ENCODE measurements at regions not wholly inside any gene's neighbourhood (a gene's known extent, or its start where the extent isn't known, plus 50 kb on each side); places are given as distances from the start of the nearest gene placed in this dataset.

DNA sequence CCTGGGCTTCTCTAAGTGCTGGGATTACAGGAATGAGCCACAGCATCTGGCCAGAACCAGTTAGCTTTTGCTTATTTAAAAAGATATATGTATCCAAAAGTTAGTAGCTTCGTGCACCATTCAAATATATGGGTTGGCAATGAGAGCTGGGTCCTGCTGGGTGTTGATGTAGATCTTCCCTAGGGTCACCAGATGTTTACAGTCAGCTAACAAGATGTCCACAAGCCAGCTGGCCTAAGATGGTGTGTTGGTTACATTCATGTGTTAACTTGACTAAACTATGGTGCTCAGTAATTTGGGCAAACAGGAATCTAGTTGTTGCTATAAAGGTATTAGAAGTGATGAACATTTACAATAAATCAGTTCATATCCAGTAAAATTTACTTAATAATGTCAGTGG, 948.6 kb upstream of the EDIL3 start:
- Histone ChIP-seq H3K27ac (ENCODE audit: extremely low read length, insufficient read depth, low read length) (no peak overlapping the region), H4K20me1 (ENCODE audit: insufficient read depth, low read length) (no peaks in the 10 kb centered on the region), H3K36me3 (replicated peaks in 1 of 2; ENCODE audit: control insufficient read depth in 1 of 2, insufficient read depth in 2 of 2, low read length in 2 of 2) (no peaks in the 10 kb centered on the region), H3K4me3 (replicated peaks in 1 of 3; ENCODE audit: insufficient read depth in 1 of 3, low read depth in 2 of 3, low read length in 3 of 3) (no peak overlapping the region), H3K79me2 (ENCODE audit: insufficient read depth, low read length) (no peaks in the 10 kb centered on the region), H3K27me3 (ENCODE audit: control insufficient read depth in 1 of 2, insufficient read depth in 2 of 2, low read length in 2 of 2) (no peaks in the 10 kb centered on the region), H3K9ac (ENCODE audit: insufficient read depth, low read depth, low read length) (no peak overlapping the region), H3K9me3 (ENCODE audit: low read length) (no peaks in the 10 kb centered on the region), H2AFZ (ENCODE audit: low read length) (no peak overlapping the region), H3K4me2 (ENCODE audit: low read depth, low read length) (no peak overlapping the region), H3K4me1 (ENCODE audit: insufficient read depth, low read length) (no peaks in the 10 kb centered on the region)
- CTCF ChIA-PET (ENCODE audit: low intra/inter-chr PET ratio, low total read pairs): no interaction called here
- TF ChIP-seq SATB2 (CRISPR knock-in tag; IDR thresholded peaks at IDR 0.05): no peak
- no peak for TF ChIP-seq SALL1 (CRISPR knock-in tag; IDR thresholded peaks at IDR 0.05)
- TF ChIP-seq ZNF142 (CRISPR knock-in tag; IDR thresholded peaks at IDR 0.05): no peak
- BruUV-seq (replicated peaks): no TSS peak
- in situ Hi-C loops (cut with HindIII; ENCODE audit: extremely low pct_ligation_motif_present, low pct_unique_long_range_greater_than_20kb) (no loop called here), intact Hi-C loops (cut with micrococcal nuclease; ENCODE audit: unreplicated experiment) (no loop called here)
- ATAC-seq: no peak
- no peak for FAIRE-seq
- POLR2A ChIA-PET: no interaction called here
- DNase-seq (ENCODE audit: low spot score): no peak
- WGBS (ENCODE audit: low lambda C conversion rate): 0% methylated on average over 1 of the region's 1 CpG

GRCh38 chr5:85337435-85337834, 952.8 kb upstream of the EDIL3 start:
- no peak overlapping the region for H3K27ac ChIP-seq (ENCODE audit: extremely low read length, insufficient read depth, low read length)
- no peaks in the 10 kb centered on the region for H4K20me1 ChIP-seq (ENCODE audit: insufficient read depth, low read length)
- POLR2A ChIA-PET: no interaction called here
- no peak overlapping the region for H2AFZ ChIP-seq (ENCODE audit: low read length)
- no TSS peak for BruUV-seq (replicated peaks)
- H3K36me3 ChIP-seq (replicated peaks in 1 of 2; ENCODE audit: control insufficient read depth in 1 of 2, insufficient read depth in 2 of 2, low read length in 2 of 2): no peaks in the 10 kb centered on the region
- no peaks in the 10 kb centered on the region for H3K9me3 ChIP-seq (ENCODE audit: low read length)
- no peak for FAIRE-seq
- no peak for DNase-seq (ENCODE audit: low spot score)
- intact Hi-C loops (cut with micrococcal nuclease; ENCODE audit: unreplicated experiment): no loop called here
- H3K4me3 ChIP-seq (replicated peaks in 1 of 3; ENCODE audit: insufficient read depth in 1 of 3, low read depth in 2 of 3, low read length in 3 of 3): no peak overlapping the region
- WGBS (ENCODE audit: low lambda C conversion rate): 4% methylated on average over 5 of the region's 5 CpGs
- H3K27me3 ChIP-seq (ENCODE audit: control insufficient read depth in 1 of 2, insufficient read depth in 2 of 2, low read length in 2 of 2): no peaks in the 10 kb centered on the region
- CTCF ChIA-PET (ENCODE audit: low intra/inter-chr PET ratio, low total read pairs): no interaction called here
- H3K9ac ChIP-seq (ENCODE audit: insufficient read depth, low read depth, low read length): no peak overlapping the region
- in situ Hi-C loops (cut with HindIII; ENCODE audit: extremely low pct_ligation_motif_present, low pct_unique_long_range_greater_than_20kb): no loop called here
- no peaks in the 10 kb centered on the region for H3K79me2 ChIP-seq (ENCODE audit: insufficient read depth, low read length)
- no peak overlapping the region for H3K4me2 ChIP-seq (ENCODE audit: low read depth, low read length)
- no peak for ATAC-seq
- no peaks in the 10 kb centered on the region for H3K4me1 ChIP-seq (ENCODE audit: insufficient read depth, low read length)
- no peak for TF ChIP-seq MTF2 (CRISPR knock-in tag; IDR thresholded peaks at IDR 0.05; ENCODE audit: borderline replicate concordance)
- no peak for TF ChIP-seq NFIB (CRISPR knock-in tag; IDR thresholded peaks at IDR 0.05; ENCODE audit: borderline replicate concordance)
- no peak for TF ChIP-seq TAF15 (IDR thresholded peaks at IDR 0.05; ENCODE audit: low read depth, low read length, poor library complexity, severe bottlenecking)
- TF ChIP-seq, protein P1, sequence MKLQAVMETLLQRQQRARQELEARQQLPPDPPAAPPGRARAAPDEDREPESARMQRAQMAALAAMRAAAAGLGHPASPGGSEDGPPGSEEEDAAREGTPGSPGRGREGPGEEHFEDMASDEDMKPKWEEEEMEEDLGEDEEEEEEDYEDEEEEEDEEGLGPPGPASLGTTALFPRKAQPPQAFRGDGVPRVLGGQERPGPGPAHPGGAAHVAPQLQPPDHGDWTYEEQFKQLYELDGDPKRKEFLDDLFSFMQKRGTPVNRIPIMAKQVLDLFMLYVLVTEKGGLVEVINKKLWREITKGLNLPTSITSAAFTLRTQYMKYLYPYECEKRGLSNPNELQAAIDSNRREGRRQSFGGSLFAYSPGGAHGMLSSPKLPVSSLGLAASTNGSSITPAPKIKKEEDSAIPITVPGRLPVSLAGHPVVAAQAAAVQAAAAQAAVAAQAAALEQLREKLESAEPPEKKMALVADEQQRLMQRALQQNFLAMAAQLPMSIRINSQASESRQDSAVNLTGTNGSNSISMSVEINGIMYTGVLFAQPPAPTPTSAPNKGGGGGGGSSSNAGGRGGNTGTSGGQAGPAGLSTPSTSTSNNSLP (IDR thresholded peaks at IDR 0.05; ENCODE audit: low read depth, low read length): no peak
- TF ChIP-seq RFX5 (IDR thresholded peaks at IDR 0.05; ENCODE audit: low read depth, low read length): no peak
- TF ChIP-seq ERF (CRISPR knock-in tag; IDR thresholded peaks at IDR 0.05): no peak
- no peak for TF ChIP-seq KAT7 (CRISPR knock-in tag; IDR thresholded peaks at IDR 0.05; ENCODE audit: borderline replicate concordance)
- no peak for TF ChIP-seq AHR (CRISPR knock-in tag; IDR thresholded peaks at IDR 0.05)
- no peak for TF ChIP-seq HNRNPLL (IDR thresholded peaks at IDR 0.05; ENCODE audit: low read depth, low read length, poor library complexity, severe bottlenecking)
- no peak for TF ChIP-seq ADNP (CRISPR knock-in tag; IDR thresholded peaks at IDR 0.05)

Data from HepG2 (cell line).